Activated T-helper 1 cell treated with Interleukin-2 at 50 U/mL for 16 hours (primary cell): ENCODE measurements at regions not wholly inside any gene's neighbourhood (a gene's known extent, or its start where the extent isn't known, plus 50 kb on each side); places are given as distances from the start of the nearest gene placed in this dataset.
"Not testable (repeated sequence)": the region's sequence is repeated elsewhere in the genome, so short reads cannot be mapped to it uniquely, and the experiment has no call there.

ENCODE experiments used
- DNase-seq: peaks from one replicate; pipeline ENCODE4 v3.0.0-alpha.2; 2020; ENCODE audit warnings: low read depth

- no peak for DNase-seq
Observed at GRCh38 chr6:15827496-15828255, 164.8 kb upstream of the DTNBP1 start.

DNA sequence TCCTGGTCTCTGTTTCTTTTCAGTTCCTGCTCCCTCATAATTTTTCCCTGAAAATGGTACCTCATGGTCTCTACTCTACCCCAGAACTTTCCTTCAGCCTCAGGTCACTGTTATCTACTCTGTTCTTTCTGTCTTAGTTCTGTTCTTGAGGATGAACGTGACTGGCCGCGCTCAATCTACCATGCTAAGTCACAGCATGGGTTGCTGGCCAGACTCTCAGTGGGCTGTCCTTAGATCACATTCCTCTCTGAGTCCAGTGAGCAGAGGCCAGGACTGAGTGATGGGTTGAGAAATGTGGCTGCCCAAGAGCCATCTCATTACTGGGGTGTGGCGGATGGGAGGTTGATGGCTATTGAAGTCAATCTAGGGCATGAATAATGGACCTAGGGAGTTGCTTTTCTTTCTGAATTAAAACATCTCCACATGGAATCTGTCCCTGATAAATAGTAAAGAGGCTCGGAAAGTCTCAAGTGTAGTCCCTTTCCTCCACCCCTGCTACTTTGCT lies 164.0 kb upstream of the DTNBP1 start:
- no peak for DNase-seq

DNA sequence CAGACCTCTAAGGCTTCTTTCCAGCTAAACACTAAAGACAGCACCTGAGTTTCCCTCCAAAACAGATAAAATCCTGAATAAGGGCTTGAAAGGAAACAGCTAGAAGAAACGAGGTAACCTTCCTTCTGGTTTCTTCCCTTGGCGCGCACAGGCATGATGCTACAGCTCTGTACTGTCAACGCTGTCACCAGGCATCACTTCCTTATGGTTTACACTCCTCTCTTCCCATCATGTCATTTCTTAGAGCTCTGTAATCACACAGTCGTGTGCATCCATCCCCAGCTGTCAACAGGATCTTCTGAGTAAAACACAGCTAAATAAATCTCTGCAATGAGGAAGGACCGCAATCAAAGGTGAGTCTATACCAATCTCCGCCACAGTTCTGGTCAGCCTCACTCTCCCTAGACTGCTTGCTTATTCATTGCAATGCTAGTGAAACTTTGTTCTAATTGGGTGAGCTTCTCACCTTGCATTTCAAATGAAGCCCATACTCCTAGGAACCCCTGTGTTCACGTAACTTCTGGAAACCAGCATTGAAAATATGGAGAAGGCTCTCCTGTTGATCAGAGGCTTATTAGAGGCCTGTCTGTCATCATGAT lies 162.6 kb upstream of the DTNBP1 start:
- no peak for DNase-seq

- no peak for DNase-seq
Observed at GRCh38 chr6:15824811-15825210, 162.0 kb upstream of the DTNBP1 start.

DNA sequence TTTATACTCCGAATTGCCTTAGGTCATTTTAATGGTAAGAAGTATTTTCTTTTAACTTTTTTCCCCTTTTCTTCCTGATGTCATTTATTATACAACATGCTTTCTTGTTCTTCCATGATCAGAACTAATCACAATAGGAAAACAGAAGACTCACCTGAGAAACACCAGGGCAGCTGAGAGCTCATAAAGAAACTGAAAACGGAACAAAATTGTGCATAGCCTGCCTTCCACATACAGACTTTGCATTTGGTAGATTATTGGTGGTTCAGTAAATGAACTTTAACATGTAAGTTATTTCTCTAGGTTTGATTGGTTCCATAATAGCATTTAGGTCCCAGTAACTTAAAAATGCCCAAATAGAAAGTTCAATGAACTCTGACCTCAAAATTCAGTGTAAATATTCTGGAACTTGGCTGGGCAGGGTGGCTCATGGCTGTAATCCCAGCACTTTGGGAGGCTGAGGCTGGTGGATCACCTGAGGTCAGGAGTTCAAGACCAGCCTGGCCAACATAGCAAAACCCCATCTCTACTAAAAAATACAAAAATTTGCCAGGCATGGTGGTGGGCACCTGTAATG lies 161.1 kb upstream of the DTNBP1 start:
- DNase-seq, result no peak

DNA sequence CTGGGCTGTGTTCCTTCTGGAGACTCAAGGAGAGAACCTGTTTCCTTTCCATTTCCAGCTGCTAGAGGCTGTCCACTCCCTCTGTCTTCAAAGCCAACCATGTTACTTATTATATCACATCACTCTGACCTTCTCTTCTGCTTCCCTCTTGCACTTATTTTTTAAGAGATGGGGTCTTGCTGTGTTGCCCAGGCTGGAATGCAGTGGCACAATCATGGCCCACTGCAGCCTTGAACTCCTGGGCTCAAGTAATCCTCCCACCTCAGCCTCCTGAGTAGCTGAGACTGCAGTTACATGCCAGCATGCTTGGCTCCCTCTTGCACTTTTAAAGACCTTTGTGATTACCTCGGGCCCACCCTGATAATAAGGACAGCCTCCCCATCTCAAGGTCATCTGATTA lies 160.0 kb upstream of the DTNBP1 start:
- no peak for DNase-seq

DNA sequence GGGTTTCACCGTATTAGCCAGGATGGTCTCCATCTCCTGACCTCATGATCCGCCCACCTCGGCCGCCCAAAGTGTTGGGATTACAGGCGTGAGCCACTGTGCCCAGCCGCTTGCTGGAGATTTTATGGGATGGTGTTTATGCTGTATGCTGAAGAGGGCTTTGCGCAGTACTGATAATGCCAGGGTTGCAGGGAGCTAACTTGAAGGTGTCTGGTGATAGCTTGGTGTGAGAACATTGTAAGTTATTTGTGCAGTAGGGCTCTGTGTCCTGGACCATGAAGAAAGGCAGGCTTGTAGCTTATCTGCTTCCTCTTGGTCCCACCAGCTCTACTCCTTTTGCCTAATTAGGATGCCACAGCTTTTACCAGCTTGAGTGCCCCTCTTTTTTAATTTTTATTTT lies 157.0 kb upstream of the DTNBP1 start:
- DNase-seq, result no peak

GRCh38 chr6:15819226-15819625 lies 156.4 kb upstream of the DTNBP1 start:
- no peak for DNase-seq

- DNase-seq, result no peak
Observed at GRCh38 chr6:15818491-15818890, 155.7 kb upstream of the DTNBP1 start.

- DNase-seq, result no peak
Observed at GRCh38 chr6:15818044-15818443, 155.2 kb upstream of the DTNBP1 start.

DNA sequence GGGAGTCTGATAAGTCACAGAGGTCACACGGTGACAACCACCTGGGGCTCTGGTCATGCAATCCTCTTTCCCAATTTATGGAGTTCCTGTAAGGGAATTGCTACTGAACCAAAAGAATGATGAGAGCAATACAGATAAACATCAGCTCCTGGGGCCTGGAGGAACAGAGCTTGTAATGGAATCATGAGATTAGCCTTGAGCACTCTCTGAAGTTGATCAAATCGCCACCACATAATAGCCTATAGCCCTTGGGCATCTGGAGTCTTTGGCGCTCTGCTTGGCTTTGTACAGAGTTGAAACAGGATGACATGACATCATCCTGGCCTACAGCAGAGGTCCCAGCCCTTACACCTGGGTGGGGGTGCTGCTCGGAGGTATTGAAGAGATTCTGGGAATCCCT lies 154.3 kb upstream of the DTNBP1 start:
- DNase-seq, result no peak

DNA sequence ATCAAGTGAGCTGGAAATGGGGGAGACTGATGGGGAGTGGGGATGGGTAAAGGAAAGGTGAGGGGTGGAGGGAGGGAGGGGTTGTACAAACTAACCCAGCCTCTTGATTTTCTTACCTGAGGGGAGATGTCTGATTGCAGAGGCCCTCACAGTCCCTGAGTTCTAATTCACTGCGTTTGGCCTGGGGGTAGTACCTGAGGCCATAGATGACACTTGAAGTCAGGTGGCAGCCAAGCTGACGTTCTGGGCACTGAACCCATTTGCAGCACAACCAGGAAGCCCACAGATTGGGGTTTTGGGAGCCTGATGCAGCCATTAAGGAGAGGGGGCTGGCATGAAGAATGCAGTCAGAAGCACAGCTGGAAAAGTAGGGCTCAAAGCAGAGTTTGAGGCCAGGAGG lies 153.8 kb upstream of the DTNBP1 start:
- DNase-seq, result no peak

GRCh38 chr6:15813698-15814097 lies 150.9 kb upstream of the DTNBP1 start:
- not testable (repeated sequence) for DNase-seq

GRCh38 chr6:15811107-15811506 lies 148.3 kb upstream of the DTNBP1 start:
- no peak for DNase-seq

DNA sequence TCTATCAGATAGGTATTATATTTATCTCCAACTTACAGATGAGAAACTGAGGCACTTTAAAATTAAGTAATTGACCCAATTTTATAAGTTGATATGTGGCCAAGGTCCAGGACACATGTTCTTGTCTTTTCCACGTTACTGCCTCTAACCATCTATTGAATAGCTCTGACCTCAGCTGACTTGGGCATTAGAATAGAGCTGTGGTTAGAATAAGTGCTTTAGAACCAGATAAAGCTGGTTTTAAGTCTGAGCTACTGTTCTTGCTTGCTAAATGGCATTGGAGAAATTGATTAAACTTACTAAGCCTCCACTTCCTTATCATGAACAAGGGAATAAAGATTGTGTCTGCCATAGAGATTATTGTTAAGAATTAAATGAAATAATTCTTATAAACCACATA lies 147.8 kb upstream of the DTNBP1 start:
- no peak for DNase-seq

GRCh38 chr6:15809367-15809766 lies 146.5 kb upstream of the DTNBP1 start:
- DNase-seq, result no peak

- DNase-seq, result no peak
Observed at GRCh38 chr6:15804164-15805154, 141.6 kb upstream of the DTNBP1 start.

DNA sequence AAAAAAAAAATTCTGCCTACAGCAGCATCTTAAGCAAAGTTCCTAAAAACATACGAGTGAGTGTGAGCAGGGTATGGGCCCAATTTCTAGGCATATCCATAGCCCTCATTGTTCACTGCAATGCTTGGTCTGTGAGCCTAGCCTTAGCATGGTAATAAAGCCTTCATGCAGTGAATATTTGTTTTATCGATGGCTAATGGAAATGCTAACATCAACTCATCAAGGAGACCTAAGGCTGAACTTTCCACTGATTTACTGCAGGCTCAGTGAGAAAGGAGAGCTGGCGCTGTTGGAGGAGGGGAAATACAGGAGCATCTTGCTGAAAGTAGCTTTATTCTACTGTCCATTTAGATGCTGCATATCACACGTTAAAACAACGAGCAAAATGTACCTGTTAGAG lies 139.6 kb upstream of the DTNBP1 start:
- no peak for DNase-seq

DNA sequence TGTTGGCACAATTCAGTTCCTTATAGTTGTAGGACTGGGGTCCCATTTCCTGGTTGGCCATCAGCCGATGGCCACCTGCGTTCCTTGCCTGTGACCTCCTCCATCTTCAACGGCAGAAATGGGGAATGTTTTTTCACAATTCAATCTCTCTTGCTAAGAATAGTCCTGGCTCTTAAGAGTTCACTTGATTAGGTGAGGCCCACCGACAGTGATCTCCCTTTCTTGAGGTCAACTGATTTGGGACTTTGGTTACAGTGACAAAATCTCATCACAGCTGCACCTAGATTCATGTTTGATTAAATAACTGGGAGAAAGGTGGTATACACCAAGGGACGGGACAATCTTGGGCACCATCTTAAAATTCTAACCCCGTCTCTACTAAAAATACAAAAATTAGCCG lies 139.1 kb upstream of the DTNBP1 start:
- no peak for DNase-seq

- DNase-seq, result no peak
Observed at GRCh38 chr6:15800841-15801617, 138.2 kb upstream of the DTNBP1 start.

DNA sequence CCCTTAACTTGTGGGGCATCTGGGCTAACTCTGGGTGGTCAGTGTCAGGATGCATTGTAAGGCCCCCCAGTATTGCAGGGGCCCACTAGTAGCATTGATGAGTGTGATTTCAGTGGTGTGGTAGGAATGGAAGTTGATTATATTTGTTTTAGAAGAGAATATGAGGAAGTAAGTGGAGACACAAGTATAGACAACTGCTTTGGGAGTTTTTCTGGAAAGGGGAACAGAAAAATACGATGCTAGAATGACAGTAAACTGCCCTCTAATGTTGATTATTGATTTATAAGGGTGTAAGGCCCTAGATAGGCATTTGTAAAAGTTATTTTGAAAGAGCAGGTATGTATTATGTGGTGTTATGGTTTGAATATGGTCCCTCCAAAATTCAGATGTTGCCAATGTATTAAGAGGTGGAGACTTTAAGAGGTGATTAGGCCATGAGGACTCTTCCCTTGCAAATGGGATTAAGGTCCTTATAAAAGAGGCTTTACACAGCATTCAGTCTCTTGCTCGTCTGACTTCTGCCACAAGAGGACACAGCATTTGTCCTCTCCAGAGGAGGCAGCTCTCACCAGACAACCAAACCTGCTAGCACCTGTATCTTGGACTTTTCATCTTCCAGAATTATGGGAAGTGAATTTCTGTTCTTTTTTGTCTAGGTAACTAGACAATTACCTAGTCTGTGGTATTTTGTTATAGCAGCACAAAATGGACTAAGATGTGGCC lies 135.9 kb upstream of the DTNBP1 start:
- no peak for DNase-seq
